ENCODE measurements at regions not wholly inside any gene's neighbourhood (a gene's known extent, or its start where the extent isn't known, plus 50 kb on each side); places are given as distances from the start of the nearest gene placed in this dataset.

GRCh38 chr3:190774633-190775032 lies 87.9 kb downstream of the GMNC start:
- no peak overlapping the region for H2AK5ac ChIP-seq (ENCODE audit: low read depth, low read length)
- no peaks in the 10 kb centered on the region for H3K23me2 ChIP-seq (ENCODE audit: low read depth, low read length)
- no peaks in the 10 kb centered on the region for H4K20me1 ChIP-seq (replicated peaks in 1 of 2; ENCODE audit: control insufficient read depth in 1 of 2, insufficient read depth in 2 of 2, low read length in 2 of 2)
- no peak overlapping the region for H3K56ac ChIP-seq (replicated peaks; ENCODE audit: insufficient read length, low read depth, low read length)
- POLR2A ChIA-PET (ENCODE audit: partially characterized antibody): no interaction called here
- H3K9ac ChIP-seq (replicated peaks in 1 of 4; ENCODE audit: extremely low read depth in 1 of 4, low read depth in 3 of 4, low read length in 3 of 4): no peak overlapping the region
- no peak overlapping the region for H4K8ac ChIP-seq (ENCODE audit: extremely low read depth, insufficient read depth, low read length)
- H2BK20ac ChIP-seq (ENCODE audit: low read length): no peak overlapping the region
- no peaks in the 10 kb centered on the region for H3K79me2 ChIP-seq (ENCODE audit: control insufficient read depth in 1 of 2, insufficient read depth in 2 of 2, low read length in 2 of 2)
- no peaks in the 10 kb centered on the region for H3K27me3 ChIP-seq (replicated peaks in 1 of 4; ENCODE audit: control insufficient read depth in 3 of 4, extremely low read depth in 1 of 4, insufficient read depth in 3 of 4, low read length in 3 of 4)
- no peak overlapping the region for H3K18ac ChIP-seq (ENCODE audit: extremely low read depth, low read length)
- no peak overlapping the region for H3K27ac ChIP-seq (ENCODE audit: low read depth, low read length)
- no peak overlapping the region for H2AFZ ChIP-seq (ENCODE audit: low read length)
- CTCF ChIA-PET (ENCODE audit: partially characterized antibody): interaction anchor here (0.6 to 1.6 kb wide), 3 partner anchors 64 to 274 kb away, joined by 3 read pairs; no protein-coding TSS in a partner anchor
- no peaks in the 10 kb centered on the region for H3K36me3 ChIP-seq (ENCODE audit: control insufficient read depth in 2 of 4, insufficient read depth in 4 of 4, low read length in 3 of 4)
- no peaks in the 10 kb centered on the region for H3K79me1 ChIP-seq (ENCODE audit: low read depth, low read length)
- no peak overlapping the region for H3K14ac ChIP-seq (ENCODE audit: insufficient read length)
- H3K4me2 ChIP-seq (ENCODE audit: insufficient read depth in 1 of 2, low read depth in 2 of 2, low read length in 2 of 2): no peak overlapping the region
- H2BK5ac ChIP-seq (ENCODE audit: low read depth, low read length): no peak overlapping the region
- H2BK120ac ChIP-seq (replicated peaks; ENCODE audit: low read depth, low read length): no peak overlapping the region
- no peak overlapping the region for H3K4ac ChIP-seq (replicated peaks; ENCODE audit: insufficient read length, low read depth, low read length)
- no peak overlapping the region for H3K4me3 ChIP-seq (ENCODE audit: extremely low read depth in 1 of 4, insufficient read depth in 2 of 4, low read depth in 3 of 4, low read length in 4 of 4)
- FAIRE-seq (no peak), DNase-seq (ENCODE audit: low read depth in 1 of 2, low spot score in 2 of 2) (no peak)
- no peak overlapping the region for H2BK12ac ChIP-seq (ENCODE audit: low read depth, low read length)
- no peak overlapping the region for H2BK15ac ChIP-seq (ENCODE audit: low read length)
- no peaks in the 10 kb centered on the region for H3K9me3 ChIP-seq (ENCODE audit: insufficient read depth in 2 of 2, low read depth in 1 of 2, low read length in 1 of 2)
- H4K5ac ChIP-seq (ENCODE audit: insufficient read length, low read depth, low read length): no peak overlapping the region
- H4K91ac ChIP-seq (replicated peaks; ENCODE audit: insufficient read length, low read length): no peak overlapping the region
- H3K4me1 ChIP-seq (replicated peaks in 1 of 4; ENCODE audit: control insufficient read depth in 3 of 4, insufficient read depth in 4 of 4, low read length in 3 of 4): no peaks in the 10 kb centered on the region
- H3K23ac ChIP-seq (ENCODE audit: insufficient read length): no peak overlapping the region
- TF ChIP-seq POU5F1 (IDR thresholded peaks at IDR 0.05; ENCODE audit: low read depth, low read length): no peak
- TF ChIP-seq CREB1 (IDR thresholded peaks at IDR 0.05): no peak
- no peak for TF ChIP-seq TAF1 (IDR thresholded peaks at IDR 0.05; ENCODE audit: low read depth, low read length)
- no peak for TF ChIP-seq HDAC6 (IDR thresholded peaks at IDR 0.05; ENCODE audit: low read depth, low read length)
- TF ChIP-seq SIRT6 (IDR thresholded peaks at IDR 0.05; ENCODE audit: low read length): no peak
- no peak for TF ChIP-seq SP4 (IDR thresholded peaks at IDR 0.05; ENCODE audit: low read length)
- no peak for TF ChIP-seq ATF3 (IDR thresholded peaks at IDR 0.05; ENCODE audit: insufficient read depth, low read depth, low read length)
- no peak for TF ChIP-seq EGR1 (IDR thresholded peaks at IDR 0.05; ENCODE audit: borderline replicate concordance, low read depth, low read length)
- TF ChIP-seq SP2 (IDR thresholded peaks at IDR 0.05; ENCODE audit: low read length): no peak
- no peak for TF ChIP-seq HDAC2 (IDR thresholded peaks at IDR 0.05; ENCODE audit: borderline replicate concordance in 1 of 2, low read depth in 2 of 2, low read length in 2 of 2)
- TF ChIP-seq CBX5 (IDR thresholded peaks at IDR 0.05; ENCODE audit: low read depth, low read length): no peak
- no peak for TF ChIP-seq YY1 (IDR thresholded peaks at IDR 0.05; ENCODE audit: low read depth, low read length)
- no peak for TF ChIP-seq RXRA (IDR thresholded peaks at IDR 0.05; ENCODE audit: insufficient read depth, low read depth, low read length)
- no peak for TF ChIP-seq CTCF (IDR thresholded peaks at IDR 0.05; ENCODE audit: control extremely low read depth in 1 of 3, insufficient read depth in 1 of 3, low read depth in 1 of 3, low read length in 3 of 3)

Measured in H1 (cell line).